ENCODE measurements at regions not wholly inside any gene's neighbourhood (a gene's known extent, or its start where the extent isn't known, plus 50 kb on each side); places are given as distances from the start of the nearest gene placed in this dataset.

DNA sequence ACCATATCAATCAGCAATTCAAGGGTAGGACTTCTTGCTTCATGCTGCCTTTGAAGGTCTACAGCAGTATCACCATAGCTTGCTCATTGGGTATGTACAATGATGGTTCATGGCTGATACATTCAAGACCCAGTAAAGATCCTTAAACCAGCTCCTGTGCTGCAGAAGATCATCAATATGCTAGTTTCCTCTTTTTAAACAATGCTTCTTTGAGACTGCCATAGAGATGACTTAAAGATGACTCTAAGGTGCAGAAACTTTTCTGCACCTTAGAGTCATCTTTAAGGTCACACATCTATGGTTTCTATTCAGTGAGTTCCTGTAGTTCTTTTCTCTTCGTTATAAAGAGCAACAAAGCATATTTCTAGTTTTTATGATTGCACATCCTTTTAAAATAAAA lies 102.8 kb upstream of the KLHL14 start:
- TF ChIP-seq CTCF (IDR thresholded peaks at IDR 0.05) (no peak), EZH2 (IDR thresholded peaks at IDR 0.05; ENCODE audit: borderline replicate concordance, insufficient read depth, low read depth, low read length, poor library complexity, severe bottlenecking) (no peak)

Measured in B cell (primary cell).